ENCODE measurements at regions not wholly inside any gene's neighbourhood (a gene's known extent, or its start where the extent isn't known, plus 50 kb on each side); places are given as distances from the start of the nearest gene placed in this dataset.

- no peak for DNase-seq (ENCODE audit: low read depth in 2 of 2)
Measured at GRCh38 chr3:117515309-117515708, 805.7 kb downstream of the TUSC7 start.

GRCh38 chr3:117518364-117518763 is 808.8 kb downstream of the TUSC7 start:
- DNase-seq (ENCODE audit: low read depth in 2 of 2), result no peak

- no peak for DNase-seq (ENCODE audit: low read depth in 2 of 2)
Measured at GRCh38 chr3:117519776-117520175, 810.2 kb downstream of the TUSC7 start.

GRCh38 chr3:117520582-117520981 is 811.0 kb downstream of the TUSC7 start:
- DNase-seq (ENCODE audit: low read depth in 2 of 2), result no peak

GRCh38 chr3:117523418-117523817 is 813.8 kb downstream of the TUSC7 start:
- no peak for DNase-seq (ENCODE audit: low read depth in 2 of 2)

GRCh38 chr3:117524890-117525289 is 815.3 kb downstream of the TUSC7 start:
- no peak for DNase-seq (ENCODE audit: low read depth in 2 of 2)

GRCh38 chr3:117526470-117527079 is 817.0 kb downstream of the TUSC7 start:
- DNase-seq (ENCODE audit: low read depth in 2 of 2), result no peak

GRCh38 chr3:117527346-117527745 is 817.8 kb downstream of the TUSC7 start:
- DNase-seq (ENCODE audit: low read depth in 2 of 2), result no peak

- no peak for DNase-seq (ENCODE audit: low read depth in 2 of 2)
Measured at GRCh38 chr3:117528688-117529087, 819.1 kb downstream of the TUSC7 start.

GRCh38 chr3:117531078-117531767 is 821.6 kb downstream of the TUSC7 start:
- no peak for DNase-seq (ENCODE audit: low read depth in 2 of 2)

GRCh38 chr3:117532268-117532667 is 822.7 kb downstream of the TUSC7 start:
- no peak for DNase-seq (ENCODE audit: low read depth in 2 of 2)

- no peak for DNase-seq (ENCODE audit: low read depth in 2 of 2)
Measured at GRCh38 chr3:117534138-117534537, 824.6 kb downstream of the TUSC7 start.

GRCh38 chr3:117536006-117536405 is 826.4 kb downstream of the TUSC7 start:
- DNase-seq (ENCODE audit: low read depth in 2 of 2), result no peak

GRCh38 chr3:117537949-117538348 is 828.4 kb downstream of the TUSC7 start:
- no peak for DNase-seq (ENCODE audit: low read depth in 2 of 2)

- DNase-seq (ENCODE audit: low read depth in 2 of 2), result no peak
Measured at GRCh38 chr3:117539729-117540128, 830.1 kb downstream of the TUSC7 start.

- DNase-seq (ENCODE audit: low read depth in 2 of 2), result no peak
Measured at GRCh38 chr3:117540597-117540996, 831.0 kb downstream of the TUSC7 start.

- no peak for DNase-seq (ENCODE audit: low read depth in 2 of 2)
Measured at GRCh38 chr3:117541721-117542120, 832.1 kb downstream of the TUSC7 start.

- DNase-seq (ENCODE audit: low read depth in 2 of 2), result no peak
Measured at GRCh38 chr3:117543521-117543920, 833.9 kb downstream of the TUSC7 start.

- no peak for DNase-seq (ENCODE audit: low read depth in 2 of 2)
Measured at GRCh38 chr3:117545484-117545883, 835.9 kb downstream of the TUSC7 start.

GRCh38 chr3:117547956-117548550 is 838.5 kb downstream of the TUSC7 start:
- DNase-seq (ENCODE audit: low read depth in 2 of 2), result no peak

GRCh38 chr3:117548600-117548999 is 839.0 kb downstream of the TUSC7 start:
- no peak for DNase-seq (ENCODE audit: low read depth in 2 of 2)

- DNase-seq (ENCODE audit: low read depth in 2 of 2), result no peak
Measured at GRCh38 chr3:117549716-117550115, 840.1 kb downstream of the TUSC7 start.

GRCh38 chr3:117550766-117551165 is 841.2 kb downstream of the TUSC7 start:
- no peak for DNase-seq (ENCODE audit: low read depth in 2 of 2)
